HEK293 (cell line): ENCODE measurements at regions not wholly inside any gene's neighbourhood (a gene's known extent, or its start where the extent isn't known, plus 50 kb on each side); places are given as distances from the start of the nearest gene placed in this dataset.

ENCODE experiments used
- CTCF ChIA-PET: fragments of 350-600 bp; formaldehyde crosslinking; extraction: SDS; loops from one replicate; lab custom pipeline; 2021; ENCODE audit warnings: antibody characterized with exemption; lab: Yijun Ruan, JAX
- POLR2A ChIA-PET: fragments of 300-600 bp; formaldehyde crosslinking; extraction: SDS; loops from one replicate; lab custom pipeline; 2020; ENCODE audit warnings: antibody characterized with exemption, inconsistent platforms; lab: Yijun Ruan, JAX
- H3K27ac ChIP-seq: fragments of 200-500 bp; sonication (Bioruptor generic); 2 replicates; pipeline ENCODE4 v1.5.1; 2014; ENCODE audit warnings: low read depth, low read length, control low read depth, inconsistent platforms; ENCODE audit errors: extremely low read depth
- H3K36me3 ChIP-seq, 2 experiments: fragments of 200-500 bp in 1 of 2; sonication (Bioruptor generic) in 1 of 2; 1 replicate in 1 of 2; 2 replicates in 1 of 2; pipeline ENCODE4 v1.5.1; 2014 to 2017; ENCODE audit warnings: inconsistent platforms in 2 of 2, low read length in 2 of 2; ENCODE audit not compliant: control insufficient read depth in 2 of 2, insufficient read depth in 1 of 2
- H3K4me1 ChIP-seq: fragments of 200-500 bp; sonication (Bioruptor generic); 2 replicates; pipeline ENCODE4 v1.5.1; 2014; ENCODE audit warnings: mild to moderate bottlenecking, low read length, inconsistent platforms; ENCODE audit not compliant: control insufficient read depth, insufficient read depth
- H3K4me3 ChIP-seq: 2 replicates; pipeline ENCODE4 v1.5.1; 2011; ENCODE audit warnings: low read depth, mild to moderate bottlenecking, control low read depth, low read length, moderate library complexity
- H3K9me3 ChIP-seq: fragments of 200-500 bp; sonication (Bioruptor generic); 2 replicates; pipeline ENCODE4 v1.5.1; 2014; ENCODE audit warnings: low read depth, low read length, inconsistent platforms; ENCODE audit not compliant: control insufficient read depth, insufficient read depth
- EGR2 ChIP-seq: fragments of 450-650 bp; formaldehyde crosslinking; IDR thresholded peaks from 2 replicates; pipeline ENCODE4 v1.5.1; 2016; ENCODE audit warnings: low read depth, missing biosample characterization, missing genetic modification characterization
- FEZF1 ChIP-seq: fragments of 450-650 bp; formaldehyde crosslinking; IDR thresholded peaks from 2 replicates; pipeline ENCODE4 v1.5.1; 2016; ENCODE audit warnings: missing biosample characterization, missing genetic modification characterization
- GLI4 ChIP-seq: fragments of 450-650 bp; formaldehyde crosslinking; IDR thresholded peaks from 2 replicates; pipeline ENCODE4 v1.5.1; 2016; ENCODE audit warnings: missing biosample characterization, missing genetic modification characterization
- HOXD13 ChIP-seq: sonication (generic); formaldehyde crosslinking; IDR thresholded peaks from 2 replicates; pipeline ENCODE4 v1.8.0; 2022; ENCODE audit warnings: missing genetic modification reagents, borderline replicate concordance
- MEIS1 ChIP-seq: sonication (generic); formaldehyde crosslinking; IDR thresholded peaks from 2 replicates; pipeline ENCODE4 v1.8.1; 2022; ENCODE audit warnings: missing genetic modification reagents, mild to moderate bottlenecking, borderline replicate concordance
- PATZ1 ChIP-seq: fragments of 450-650 bp; formaldehyde crosslinking; IDR thresholded peaks from 2 replicates; pipeline ENCODE4 v1.5.1; 2016; ENCODE audit warnings: missing biosample characterization, missing genetic modification characterization
- PRDM1 ChIP-seq: fragments of 450-650 bp; formaldehyde crosslinking; IDR thresholded peaks from 2 replicates; pipeline ENCODE4; 2016; ENCODE audit warnings: missing biosample characterization, missing genetic modification characterization
- RBAK ChIP-seq: fragments of 450-650 bp; formaldehyde crosslinking; IDR thresholded peaks from 2 replicates; pipeline ENCODE4 v1.5.1; 2016; ENCODE audit warnings: missing biosample characterization, missing genetic modification characterization
- REST ChIP-seq: fragments of 450-650 bp; formaldehyde crosslinking; IDR thresholded peaks from 2 replicates; pipeline ENCODE4 v1.5.1; 2016; ENCODE audit warnings: missing biosample characterization, missing genetic modification characterization
- SP7 ChIP-seq: fragments of 450-650 bp; formaldehyde crosslinking; IDR thresholded peaks from 2 replicates; pipeline ENCODE4 v1.5.1; 2016; ENCODE audit warnings: missing biosample characterization, missing genetic modification characterization
- ZBTB1 ChIP-seq: fragments of 450-650 bp; formaldehyde crosslinking; IDR thresholded peaks from 2 replicates; pipeline ENCODE4 v1.5.1; 2016; ENCODE audit warnings: missing biosample characterization, missing genetic modification characterization
- ZBTB8A ChIP-seq: fragments of 450-650 bp; formaldehyde crosslinking; IDR thresholded peaks from 2 replicates; pipeline ENCODE4 v1.5.1; 2016; ENCODE audit warnings: missing biosample characterization, missing genetic modification characterization
- ZFP69B ChIP-seq: fragments of 450-650 bp; formaldehyde crosslinking; IDR thresholded peaks from 2 replicates; pipeline ENCODE4 v1.5.1; 2016; ENCODE audit warnings: missing biosample characterization, missing genetic modification characterization
- ZNF112 ChIP-seq: fragments of 450-650 bp; formaldehyde crosslinking; IDR thresholded peaks from 2 replicates; pipeline ENCODE4 v1.5.0; 2017; ENCODE audit warnings: missing biosample characterization, missing genetic modification characterization
- ZNF114 ChIP-seq: fragments of 450-650 bp; formaldehyde crosslinking; IDR thresholded peaks from 2 replicates; pipeline ENCODE4 v1.5.0; 2017; ENCODE audit warnings: missing biosample characterization, missing genetic modification characterization
- ZNF169 ChIP-seq: fragments of 450-650 bp; formaldehyde crosslinking; IDR thresholded peaks from 2 replicates; pipeline ENCODE4 v1.5.1; 2016; ENCODE audit warnings: missing biosample characterization, missing genetic modification characterization
- ZNF214 ChIP-seq: fragments of 450-650 bp; formaldehyde crosslinking; IDR thresholded peaks from 2 replicates; pipeline ENCODE4 v1.5.1; 2017; ENCODE audit warnings: missing biosample characterization, mild to moderate bottlenecking, missing genetic modification characterization, borderline replicate concordance
- ZNF23 ChIP-seq: fragments of 450-650 bp; formaldehyde crosslinking; IDR thresholded peaks from 2 replicates; pipeline ENCODE4 v1.5.1; 2016; ENCODE audit warnings: missing biosample characterization, missing genetic modification characterization, borderline replicate concordance
- ZNF239 ChIP-seq: fragments of 450-650 bp; formaldehyde crosslinking; IDR thresholded peaks from 2 replicates; pipeline ENCODE4 v1.5.1; 2016; ENCODE audit warnings: missing biosample characterization, missing genetic modification characterization
- ZNF274 ChIP-seq, 2 experiments: fragments of 200-500 bp in 1 of 2; fragments of 450-650 bp in 1 of 2; sonication (Bioruptor generic) in 1 of 2; formaldehyde crosslinking in 1 of 2; IDR thresholded peaks; 2 replicates each; pipeline versions ENCODE4 v1.5.1 to v1.6.1; 2014 to 2016; ENCODE audit warnings: borderline replicate concordance in 1 of 2, inconsistent platforms in 1 of 2, low read length in 1 of 2, missing biosample characterization in 1 of 2, missing genetic modification characterization in 1 of 2
- ZNF324 ChIP-seq: fragments of 450-650 bp; formaldehyde crosslinking; IDR thresholded peaks from 2 replicates; pipeline ENCODE4 v1.5.1; 2016; ENCODE audit warnings: missing biosample characterization, missing genetic modification characterization
- ZNF335 ChIP-seq: fragments of 450-650 bp; formaldehyde crosslinking; conservative IDR thresholded peaks from 2 replicates; pipeline ENCODE4 v1.5.1; 2016; ENCODE audit warnings: missing biosample characterization, missing genetic modification characterization
- ZNF600 ChIP-seq: fragments of 450-650 bp; formaldehyde crosslinking; IDR thresholded peaks from 2 replicates; pipeline ENCODE4 v1.5.1; 2016; ENCODE audit warnings: missing biosample characterization, missing genetic modification characterization
- ZNF621 ChIP-seq: fragments of 450-650 bp; formaldehyde crosslinking; IDR thresholded peaks from 2 replicates; pipeline ENCODE4 v1.5.1; 2017; ENCODE audit warnings: missing biosample characterization, missing genetic modification characterization
- ZNF629 ChIP-seq: fragments of 450-650 bp; formaldehyde crosslinking; IDR thresholded peaks from 2 replicates; pipeline ENCODE4 v1.5.1; 2017; ENCODE audit warnings: missing biosample characterization, missing genetic modification characterization
- ZNF664 ChIP-seq: fragments of 450-650 bp; formaldehyde crosslinking; IDR thresholded peaks from 2 replicates; pipeline ENCODE4 v1.5.1; 2016; ENCODE audit warnings: missing biosample characterization, missing genetic modification characterization
- ZNF670 ChIP-seq: fragments of 450-650 bp; formaldehyde crosslinking; IDR thresholded peaks from 2 replicates; pipeline ENCODE4 v1.5.1; 2016; ENCODE audit warnings: missing biosample characterization, missing genetic modification characterization, low read depth
- ZNF791 ChIP-seq: fragments of 450-650 bp; formaldehyde crosslinking; IDR thresholded peaks from 2 replicates; pipeline ENCODE4 v1.5.1; 2016; ENCODE audit warnings: missing biosample characterization, missing genetic modification characterization
- TF ChIP-seq, protein P1 (sequence below): sonication (generic); formaldehyde crosslinking; IDR thresholded peaks from 2 replicates; pipeline ENCODE4 v1.8.1; 2022; ENCODE audit warnings: mild to moderate bottlenecking, moderate library complexity, missing genetic modification reagents
- TF ChIP-seq, protein P2 (sequence below): fragments of 450-650 bp; formaldehyde crosslinking; IDR thresholded peaks from 2 replicates; pipeline ENCODE4 v1.5.1; 2016; ENCODE audit warnings: missing biosample characterization, missing genetic modification characterization
- TF ChIP-seq, protein P3 (sequence below): fragments of 450-650 bp; formaldehyde crosslinking; IDR thresholded peaks from 2 replicates; pipeline ENCODE4 v1.5.1; 2016; ENCODE audit warnings: missing biosample characterization, missing genetic modification characterization

GRCh38 chr3:182739619-182740018 lies 53.7 kb upstream of the ATP11B start (continued):
- TF ChIP-seq, protein P1, sequence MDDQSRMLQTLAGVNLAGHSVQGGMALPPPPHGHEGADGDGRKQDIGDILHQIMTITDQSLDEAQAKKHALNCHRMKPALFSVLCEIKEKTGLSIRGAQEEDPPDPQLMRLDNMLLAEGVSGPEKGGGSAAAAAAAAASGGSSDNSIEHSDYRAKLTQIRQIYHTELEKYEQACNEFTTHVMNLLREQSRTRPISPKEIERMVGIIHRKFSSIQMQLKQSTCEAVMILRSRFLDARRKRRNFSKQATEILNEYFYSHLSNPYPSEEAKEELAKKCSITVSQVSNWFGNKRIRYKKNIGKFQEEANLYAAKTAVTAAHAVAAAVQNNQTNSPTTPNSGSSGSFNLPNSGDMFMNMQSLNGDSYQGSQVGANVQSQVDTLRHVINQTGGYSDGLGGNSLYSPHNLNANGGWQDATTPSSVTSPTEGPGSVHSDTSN (CRISPR knock-in tag): no peak
- no peak for TF ChIP-seq ZNF621
- no peak for TF ChIP-seq ZNF114 (tag by site-specific recombination)
- TF ChIP-seq ZNF274 (IDR thresholded peaks at IDR 0.05; ENCODE audit: low read length): no peak
- no peak for TF ChIP-seq ZNF274 (tag by site-specific recombination; IDR thresholded peaks at IDR 0.05; ENCODE audit: borderline replicate concordance)
- TF ChIP-seq ZNF324: peak; percentile 61; the same call in 1 of the 2 replicates
- peak; percentile 93 for TF ChIP-seq SP7
- TF ChIP-seq ZNF335: peak; percentile 17; the same call in 1 of the 2 replicates
- TF ChIP-seq GLI4 (tag by site-specific recombination): no peak
- 0 out of 2 replicates have a peak, but pooled peaks have one; percentile 38 for TF ChIP-seq ZBTB1 (tag by site-specific recombination)
- no peak for TF ChIP-seq MEIS1
- no peak for TF ChIP-seq HOXD13
- TF ChIP-seq EGR2 (tag by site-specific recombination): no peak
- TF ChIP-seq RBAK: no peak
- TF ChIP-seq ZNF670 (tag by site-specific recombination): no peak

DNA sequence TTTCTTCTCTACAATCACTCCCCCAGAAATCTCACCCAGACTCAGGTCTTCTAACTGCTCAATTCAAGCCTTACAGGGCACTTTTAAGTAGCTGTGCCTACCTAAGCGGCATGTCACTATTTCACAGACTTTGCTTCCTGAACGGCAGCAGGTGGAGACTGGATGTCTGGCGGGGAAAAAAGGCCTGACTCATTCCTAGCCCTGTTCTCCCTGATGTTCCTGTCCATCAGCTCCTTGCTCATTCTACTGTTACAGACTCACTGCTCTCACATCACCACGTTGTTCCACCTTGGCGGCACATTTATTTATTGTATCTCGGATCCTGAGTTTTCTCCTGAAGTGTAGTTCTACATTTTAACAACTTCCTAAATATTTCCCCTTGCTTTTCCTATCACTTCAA lies 52.6 kb upstream of the ATP11B start:
- ChIA-PET POLR2A (no interaction called here), CTCF (interaction anchor here (1.0 kb wide), 1 partner anchor 97 kb away, joined by 3 read pairs; no protein-coding TSS in a partner anchor)
- Histone ChIP-seq H3K36me3 (no peaks in the 10 kb centered on the region), H3K9me3 (no peaks in the 10 kb centered on the region), H3K4me1 (0 out of 2 replicates have a peak, but pooled peaks cover 4% of the 10 kb centered on the region), H3K4me3 (no peak overlapping the region), H3K27ac (no peak overlapping the region; the same call in 1 of the 2 replicates)
- TF ChIP-seq ZNF112 (tag by site-specific recombination) (no peak), ZNF239 (tag by site-specific recombination) (no peak), ZBTB8A (no peak), FEZF1 (tag by site-specific recombination) (peak; percentile 64), ZNF664 (no peak), ZNF600 (peak; percentile 47; the same call in 1 of the 2 replicates), ZNF23 (no peak), PATZ1 (tag by site-specific recombination) (no peak), ZNF629 (tag by site-specific recombination) (peak; percentile 39), REST (tag by site-specific recombination) (no peak), PRDM1 (peak; percentile 73), ZFP69B (no peak), ZNF791 (tag by site-specific recombination) (no peak), ZNF169 (tag by site-specific recombination) (no peak), ZNF214 (tag by site-specific recombination) (no peak)
- TF ChIP-seq, protein P2, sequence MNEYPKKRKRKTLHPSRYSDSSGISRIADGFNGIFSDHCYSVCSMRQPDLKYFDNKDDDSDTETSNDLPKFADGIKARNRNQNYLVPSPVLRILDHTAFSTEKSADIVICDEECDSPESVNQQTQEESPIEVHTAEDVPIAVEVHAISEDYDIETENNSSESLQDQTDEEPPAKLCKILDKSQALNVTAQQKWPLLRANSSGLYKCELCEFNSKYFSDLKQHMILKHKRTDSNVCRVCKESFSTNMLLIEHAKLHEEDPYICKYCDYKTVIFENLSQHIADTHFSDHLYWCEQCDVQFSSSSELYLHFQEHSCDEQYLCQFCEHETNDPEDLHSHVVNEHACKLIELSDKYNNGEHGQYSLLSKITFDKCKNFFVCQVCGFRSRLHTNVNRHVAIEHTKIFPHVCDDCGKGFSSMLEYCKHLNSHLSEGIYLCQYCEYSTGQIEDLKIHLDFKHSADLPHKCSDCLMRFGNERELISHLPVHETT (tag by site-specific recombination): no peak
- TF ChIP-seq, protein P3, sequence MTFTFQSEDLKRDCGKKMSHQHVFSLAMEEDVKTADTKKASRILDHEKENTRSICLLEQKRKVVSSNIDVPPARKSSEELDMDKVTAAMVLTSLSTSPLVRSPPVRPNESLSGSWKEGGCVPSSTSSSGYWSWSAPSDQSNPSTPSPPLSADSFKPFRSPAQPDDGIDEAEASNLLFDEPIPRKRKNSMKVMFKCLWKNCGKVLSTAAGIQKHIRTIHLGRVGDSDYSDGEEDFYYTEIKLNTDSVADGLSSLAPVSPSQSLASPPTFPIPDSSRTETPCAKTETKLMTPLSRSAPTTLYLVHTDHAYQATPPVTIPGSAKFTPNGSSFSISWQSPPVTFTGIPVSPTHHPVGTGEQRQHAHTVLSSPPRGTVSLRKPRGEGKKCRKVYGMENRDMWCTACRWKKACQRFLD (tag by site-specific recombination): no peak
